DND-41 (cell line): ENCODE measurements at regions not wholly inside any gene's neighbourhood (a gene's known extent, or its start where the extent isn't known, plus 50 kb on each side); places are given as distances from the start of the nearest gene placed in this dataset.

Source experiments
- CTCF ChIP-seq: IDR thresholded peaks from 2 replicates; pipeline ENCODE4 v1.5.1; 2012; ENCODE audit warnings: borderline replicate concordance, low read length, moderate library complexity, mild to moderate bottlenecking; ENCODE audit not compliant: poor library complexity, severe bottlenecking; ENCODE audit errors: extremely low read depth
- EZH2 ChIP-seq: IDR thresholded peaks from 3 replicates; pipeline ENCODE4 v1.6.1; 2012; ENCODE audit warnings: borderline replicate concordance, low read depth, mild to moderate bottlenecking, moderate library complexity, low read length, inconsistent platforms; ENCODE audit not compliant: severe bottlenecking

GRCh38 chr6:159097256-159097655, 52.5 kb upstream of the TAGAP start:
- TF ChIP-seq EZH2 (no peak), CTCF (no peak)
